Liver (tissue), 8 donors: ENCODE measurements at regions not wholly inside any gene's neighbourhood (a gene's known extent, or its start where the extent isn't known, plus 50 kb on each side); places are given as distances from the start of the nearest gene placed in this dataset.

Experiments used
- DNase-seq: peaks from one replicate; pipeline ENCODE4 v3.0.0-alpha.2; 2017; ENCODE audit warnings: low spot score
- H3K27ac ChIP-seq, 2 donors: one replicate each; pipeline ENCODE4 v1.7.0; 2013; ENCODE audit warnings: inconsistent platforms in 2 of 2, low read length in 2 of 2, control low read depth in 1 of 2, low read depth in 1 of 2, mild to moderate bottlenecking in 1 of 2
- H3K27me3 ChIP-seq, 4 donors: one replicate each; pipeline versions ENCODE4 v1.6.1 to v1.7.0; 2013; ENCODE audit warnings: low read length in 3 of 4, inconsistent platforms in 1 of 4, mild to moderate bottlenecking in 1 of 4, moderate library complexity in 1 of 4; ENCODE audit not compliant: control insufficient read depth in 4 of 4, insufficient read depth in 4 of 4
- H3K36me3 ChIP-seq, 4 donors: one replicate each; pipeline versions ENCODE4 v1.6.1 to v1.7.0; 2013; ENCODE audit warnings: low read length in 3 of 4, mild to moderate bottlenecking in 3 of 4, low read depth in 1 of 4, moderate library complexity in 1 of 4; ENCODE audit not compliant: control insufficient read depth in 4 of 4, insufficient read depth in 3 of 4
- H3K4me1 ChIP-seq, 4 donors: one replicate each; pipeline versions ENCODE4 v1.6.1 to v1.7.0; 2013; ENCODE audit warnings: low read length in 3 of 4, mild to moderate bottlenecking in 3 of 4, moderate library complexity in 1 of 4; ENCODE audit not compliant: control insufficient read depth in 4 of 4, insufficient read depth in 4 of 4
- H3K4me3 ChIP-seq, 3 donors: one replicate each; pipeline versions ENCODE4 v1.6.1 to v1.7.0; 2013; ENCODE audit warnings: low read length in 3 of 3, control low read depth in 1 of 3, low read depth in 1 of 3, mild to moderate bottlenecking in 1 of 3
- H3K9ac ChIP-seq, 2 donors: one replicate each; pipeline ENCODE4 v1.7.0; 2013; ENCODE audit warnings: low read length in 2 of 2, mild to moderate bottlenecking in 2 of 2, moderate library complexity in 2 of 2, control low read depth in 1 of 2, low read depth in 1 of 2
- H3K9me3 ChIP-seq, 4 donors: one replicate each; pipeline versions ENCODE4 v1.6.1 to v1.7.0; 2013; ENCODE audit warnings: low read length in 3 of 4; ENCODE audit not compliant: control insufficient read depth in 4 of 4
- EGR1 ChIP-seq, 2 donors: IDR thresholded peaks; 2 replicates each; pipeline ENCODE4 v1.6.1; 2016 to 2018; ENCODE audit warnings: antibody characterized with exemption in 2 of 2, low read depth in 2 of 2
- FOXA1 ChIP-seq: IDR thresholded peaks from 2 replicates; pipeline ENCODE4 v1.6.1; 2016; ENCODE audit warnings: antibody characterized with exemption
- FOXA2 ChIP-seq: IDR thresholded peaks from 2 replicates; pipeline ENCODE4 v1.6.1; 2016; ENCODE audit warnings: antibody characterized with exemption
- GABPA ChIP-seq, 2 donors: IDR thresholded peaks in 1 of 2; conservative IDR thresholded peaks in 1 of 2; 2 replicates each; pipeline ENCODE4 v1.6.1; 2016; ENCODE audit warnings: antibody characterized with exemption in 2 of 2, mild to moderate bottlenecking in 1 of 2, moderate library complexity in 1 of 2
- HNF4A ChIP-seq, 2 donors: conservative IDR thresholded peaks; 2 replicates each; pipeline ENCODE4 v1.6.1; 2016; ENCODE audit warnings: antibody characterized with exemption in 2 of 2, mild to moderate bottlenecking in 2 of 2
- HNF4G ChIP-seq: IDR thresholded peaks from 2 replicates; pipeline ENCODE4 v1.6.1; 2016; ENCODE audit warnings: antibody characterized with exemption
- JUND ChIP-seq, 2 donors: IDR thresholded peaks; 2 replicates each; pipeline ENCODE4 v1.6.1; 2016; ENCODE audit warnings: antibody characterized with exemption in 2 of 2
- RAD21 ChIP-seq, 2 donors: IDR thresholded peaks; 2 replicates each; pipeline ENCODE4 v1.6.1; 2016; ENCODE audit warnings: antibody characterized with exemption in 2 of 2, mild to moderate bottlenecking in 2 of 2
- RXRA ChIP-seq, 2 donors: IDR thresholded peaks; 2 replicates each; pipeline ENCODE4 v1.6.1; 2017 to 2018; ENCODE audit warnings: antibody characterized with exemption in 2 of 2, mild to moderate bottlenecking in 1 of 2
- SP1 ChIP-seq: IDR thresholded peaks from 2 replicates; pipeline ENCODE4 v1.6.1; 2018; ENCODE audit warnings: antibody characterized with exemption, mild to moderate bottlenecking
- WGBS: extraction: QIAGEN DNeasy Blood & Tissue Kit; methylation state at CpG from one replicate; pipeline ENCODE4 v1.1.7; 2013; 5-methylcytosine and 5-hydroxymethylcytosine counted together
- TF ChIP-seq, protein P1 (sequence below): fragments of 150-350 bp; IDR thresholded peaks from 2 replicates; pipeline ENCODE4 v1.5.1; 2017; ENCODE audit warnings: improper control_type of control experiment, low read depth, low read length; ENCODE audit not compliant: missing input control
- TF ChIP-seq, protein P2 (sequence below): IDR thresholded peaks from 2 replicates; pipeline ENCODE4 v1.6.1; 2016; ENCODE audit warnings: antibody characterized with exemption, mild to moderate bottlenecking
- TF ChIP-seq, protein P3 (sequence below): IDR thresholded peaks from 2 replicates; pipeline ENCODE4 v1.6.1; 2016; ENCODE audit warnings: antibody characterized with exemption
- TF ChIP-seq, protein P4 (sequence below): IDR thresholded peaks from 2 replicates; pipeline ENCODE4 v1.6.1; 2016; ENCODE audit warnings: antibody characterized with exemption
- donor health status: healthy.
- donor health status: healthy.
- donor health status: healthy.
- donor health status: healthy.
- donor health status: healthy.

DNA sequence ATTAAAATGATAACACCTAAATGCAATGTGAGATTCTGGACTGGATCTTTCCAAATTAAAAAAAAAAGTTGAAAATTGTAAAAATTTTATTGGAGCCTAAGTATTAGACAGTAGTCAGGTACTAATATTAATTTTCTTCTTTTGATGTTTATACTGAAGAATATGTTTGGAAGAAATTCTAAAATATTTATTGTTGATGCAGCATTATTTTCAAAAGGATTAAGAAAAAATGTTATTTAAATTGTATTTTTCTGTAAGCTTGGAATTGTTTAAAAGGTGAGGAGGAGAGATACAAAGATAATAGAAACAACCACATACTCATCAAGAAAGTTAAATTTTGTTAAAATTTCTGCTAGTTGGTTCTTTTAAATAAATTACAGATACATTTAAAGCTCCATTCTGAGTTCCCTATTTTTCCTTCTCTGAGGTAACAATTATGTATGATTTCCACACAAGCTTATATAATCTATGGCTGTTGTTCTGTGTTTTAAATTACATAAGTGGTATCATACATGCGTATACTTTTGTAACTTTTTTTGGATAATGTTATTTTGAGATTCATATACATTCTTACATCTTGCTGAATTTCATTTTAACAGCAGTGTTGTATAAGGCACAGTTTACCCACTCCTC, 180.3 kb upstream of the RGS18 start:
- Histone ChIP-seq H3K4me3 (no peak overlapping the region), H3K36me3 (no peaks in the 10 kb centered on the region), H3K27me3 (no peaks in the 10 kb centered on the region), H3K27ac (no peak overlapping the region), H3K4me1 (no peaks in the 10 kb centered on the region), H3K9me3 (peaks cover 0 to 7% (median 0%) of the 10 kb centered on the region in 4 donors), H3K9ac (no peak overlapping the region)
- no peak for DNase-seq
- 84% methylated on average over 1 of the region's 1 CpG for WGBS
- TF ChIP-seq, protein P1, sequence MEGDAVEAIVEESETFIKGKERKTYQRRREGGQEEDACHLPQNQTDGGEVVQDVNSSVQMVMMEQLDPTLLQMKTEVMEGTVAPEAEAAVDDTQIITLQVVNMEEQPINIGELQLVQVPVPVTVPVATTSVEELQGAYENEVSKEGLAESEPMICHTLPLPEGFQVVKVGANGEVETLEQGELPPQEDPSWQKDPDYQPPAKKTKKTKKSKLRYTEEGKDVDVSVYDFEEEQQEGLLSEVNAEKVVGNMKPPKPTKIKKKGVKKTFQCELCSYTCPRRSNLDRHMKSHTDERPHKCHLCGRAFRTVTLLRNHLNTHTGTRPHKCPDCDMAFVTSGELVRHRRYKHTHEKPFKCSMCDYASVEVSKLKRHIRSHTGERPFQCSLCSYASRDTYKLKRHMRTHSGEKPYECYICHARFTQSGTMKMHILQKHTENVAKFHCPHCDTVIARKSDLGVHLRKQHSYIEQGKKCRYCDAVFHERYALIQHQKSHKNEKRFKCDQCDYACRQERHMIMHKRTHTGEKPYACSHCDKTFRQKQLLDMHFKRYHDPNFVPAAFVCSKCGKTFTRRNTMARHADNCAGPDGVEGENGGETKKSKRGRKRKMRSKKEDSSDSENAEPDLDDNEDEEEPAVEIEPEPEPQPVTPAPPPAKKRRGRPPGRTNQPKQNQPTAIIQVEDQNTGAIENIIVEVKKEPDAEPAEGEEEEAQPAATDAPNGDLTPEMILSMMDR: no peak
- TF ChIP-seq GABPA (IDR thresholded peaks at IDR 0.05 in 1 of 2, conservative IDR thresholded peaks at IDR 0.05 in 1 of 2) (no peak), HNF4G (no peak), RXRA (IDR thresholded peaks at IDR 0.05) (no peak)

DNA sequence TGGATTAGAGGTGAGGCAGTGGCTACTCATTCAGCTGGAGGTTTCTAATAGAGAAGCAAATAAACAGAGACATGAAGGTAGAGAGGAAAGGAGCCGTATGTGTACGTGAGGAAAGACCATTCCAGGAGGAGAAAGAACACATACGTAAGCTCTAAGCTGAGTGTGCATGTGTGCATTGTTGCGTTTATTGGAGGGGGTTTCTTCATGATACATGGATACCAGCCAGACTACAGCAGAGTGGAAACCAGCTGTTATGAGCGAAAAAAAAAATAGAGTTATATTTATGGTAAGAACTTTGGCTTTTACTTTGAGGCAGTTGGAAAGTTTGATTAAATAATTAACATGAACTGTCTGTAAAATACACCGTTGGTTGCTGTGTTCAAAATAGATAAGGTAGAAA, 173.4 kb upstream of the RGS18 start:
- no peak for DNase-seq
- 75% methylated on average over 6 of the region's 6 CpGs for WGBS
- Histone ChIP-seq H3K36me3 (no peaks in the 10 kb centered on the region), H3K9me3 (peaks cover 0 to 9% (median 0%) of the 10 kb centered on the region in 4 donors), H3K4me1 (no peaks in the 10 kb centered on the region), H3K27ac (no peak overlapping the region), H3K9ac (no peak overlapping the region), H3K27me3 (no peaks in the 10 kb centered on the region), H3K4me3 (no peak overlapping the region)
- TF ChIP-seq RAD21 (IDR thresholded peaks at IDR 0.05) (no peak), HNF4A (conservative IDR thresholded peaks at IDR 0.05) (no peak), FOXA2 (no peak), FOXA1 (no peak), RXRA (IDR thresholded peaks at IDR 0.05) (no peak), SP1 (no peak), JUND (IDR thresholded peaks at IDR 0.05) (no peak), EGR1 (IDR thresholded peaks at IDR 0.05; ENCODE audit: low read depth in 2 of 2) (no peak)
- TF ChIP-seq, protein P2, sequence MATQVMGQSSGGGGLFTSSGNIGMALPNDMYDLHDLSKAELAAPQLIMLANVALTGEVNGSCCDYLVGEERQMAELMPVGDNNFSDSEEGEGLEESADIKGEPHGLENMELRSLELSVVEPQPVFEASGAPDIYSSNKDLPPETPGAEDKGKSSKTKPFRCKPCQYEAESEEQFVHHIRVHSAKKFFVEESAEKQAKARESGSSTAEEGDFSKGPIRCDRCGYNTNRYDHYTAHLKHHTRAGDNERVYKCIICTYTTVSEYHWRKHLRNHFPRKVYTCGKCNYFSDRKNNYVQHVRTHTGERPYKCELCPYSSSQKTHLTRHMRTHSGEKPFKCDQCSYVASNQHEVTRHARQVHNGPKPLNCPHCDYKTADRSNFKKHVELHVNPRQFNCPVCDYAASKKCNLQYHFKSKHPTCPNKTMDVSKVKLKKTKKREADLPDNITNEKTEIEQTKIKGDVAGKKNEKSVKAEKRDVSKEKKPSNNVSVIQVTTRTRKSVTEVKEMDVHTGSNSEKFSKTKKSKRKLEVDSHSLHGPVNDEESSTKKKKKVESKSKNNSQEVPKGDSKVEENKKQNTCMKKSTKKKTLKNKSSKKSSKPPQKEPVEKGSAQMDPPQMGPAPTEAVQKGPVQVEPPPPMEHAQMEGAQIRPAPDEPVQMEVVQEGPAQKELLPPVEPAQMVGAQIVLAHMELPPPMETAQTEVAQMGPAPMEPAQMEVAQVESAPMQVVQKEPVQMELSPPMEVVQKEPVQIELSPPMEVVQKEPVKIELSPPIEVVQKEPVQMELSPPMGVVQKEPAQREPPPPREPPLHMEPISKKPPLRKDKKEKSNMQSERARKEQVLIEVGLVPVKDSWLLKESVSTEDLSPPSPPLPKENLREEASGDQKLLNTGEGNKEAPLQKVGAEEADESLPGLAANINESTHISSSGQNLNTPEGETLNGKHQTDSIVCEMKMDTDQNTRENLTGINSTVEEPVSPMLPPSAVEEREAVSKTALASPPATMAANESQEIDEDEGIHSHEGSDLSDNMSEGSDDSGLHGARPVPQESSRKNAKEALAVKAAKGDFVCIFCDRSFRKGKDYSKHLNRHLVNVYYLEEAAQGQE: no peak
- TF ChIP-seq, protein P3, sequence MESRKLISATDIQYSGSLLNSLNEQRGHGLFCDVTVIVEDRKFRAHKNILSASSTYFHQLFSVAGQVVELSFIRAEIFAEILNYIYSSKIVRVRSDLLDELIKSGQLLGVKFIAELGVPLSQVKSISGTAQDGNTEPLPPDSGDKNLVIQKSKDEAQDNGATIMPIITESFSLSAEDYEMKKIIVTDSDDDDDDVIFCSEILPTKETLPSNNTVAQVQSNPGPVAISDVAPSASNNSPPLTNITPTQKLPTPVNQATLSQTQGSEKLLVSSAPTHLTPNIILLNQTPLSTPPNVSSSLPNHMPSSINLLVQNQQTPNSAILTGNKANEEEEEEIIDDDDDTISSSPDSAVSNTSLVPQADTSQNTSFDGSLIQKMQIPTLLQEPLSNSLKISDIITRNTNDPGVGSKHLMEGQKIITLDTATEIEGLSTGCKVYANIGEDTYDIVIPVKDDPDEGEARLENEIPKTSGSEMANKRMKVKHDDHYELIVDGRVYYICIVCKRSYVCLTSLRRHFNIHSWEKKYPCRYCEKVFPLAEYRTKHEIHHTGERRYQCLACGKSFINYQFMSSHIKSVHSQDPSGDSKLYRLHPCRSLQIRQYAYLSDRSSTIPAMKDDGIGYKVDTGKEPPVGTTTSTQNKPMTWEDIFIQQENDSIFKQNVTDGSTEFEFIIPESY: no peak
- TF ChIP-seq, protein P1: no peak
- TF ChIP-seq, protein P4, sequence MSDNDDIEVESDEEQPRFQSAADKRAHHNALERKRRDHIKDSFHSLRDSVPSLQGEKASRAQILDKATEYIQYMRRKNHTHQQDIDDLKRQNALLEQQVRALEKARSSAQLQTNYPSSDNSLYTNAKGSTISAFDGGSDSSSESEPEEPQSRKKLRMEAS: no peak
